ENCODE measurements at regions not wholly inside any gene's neighbourhood (a gene's known extent, or its start where the extent isn't known, plus 50 kb on each side); places are given as distances from the start of the nearest gene placed in this dataset.

DNA sequence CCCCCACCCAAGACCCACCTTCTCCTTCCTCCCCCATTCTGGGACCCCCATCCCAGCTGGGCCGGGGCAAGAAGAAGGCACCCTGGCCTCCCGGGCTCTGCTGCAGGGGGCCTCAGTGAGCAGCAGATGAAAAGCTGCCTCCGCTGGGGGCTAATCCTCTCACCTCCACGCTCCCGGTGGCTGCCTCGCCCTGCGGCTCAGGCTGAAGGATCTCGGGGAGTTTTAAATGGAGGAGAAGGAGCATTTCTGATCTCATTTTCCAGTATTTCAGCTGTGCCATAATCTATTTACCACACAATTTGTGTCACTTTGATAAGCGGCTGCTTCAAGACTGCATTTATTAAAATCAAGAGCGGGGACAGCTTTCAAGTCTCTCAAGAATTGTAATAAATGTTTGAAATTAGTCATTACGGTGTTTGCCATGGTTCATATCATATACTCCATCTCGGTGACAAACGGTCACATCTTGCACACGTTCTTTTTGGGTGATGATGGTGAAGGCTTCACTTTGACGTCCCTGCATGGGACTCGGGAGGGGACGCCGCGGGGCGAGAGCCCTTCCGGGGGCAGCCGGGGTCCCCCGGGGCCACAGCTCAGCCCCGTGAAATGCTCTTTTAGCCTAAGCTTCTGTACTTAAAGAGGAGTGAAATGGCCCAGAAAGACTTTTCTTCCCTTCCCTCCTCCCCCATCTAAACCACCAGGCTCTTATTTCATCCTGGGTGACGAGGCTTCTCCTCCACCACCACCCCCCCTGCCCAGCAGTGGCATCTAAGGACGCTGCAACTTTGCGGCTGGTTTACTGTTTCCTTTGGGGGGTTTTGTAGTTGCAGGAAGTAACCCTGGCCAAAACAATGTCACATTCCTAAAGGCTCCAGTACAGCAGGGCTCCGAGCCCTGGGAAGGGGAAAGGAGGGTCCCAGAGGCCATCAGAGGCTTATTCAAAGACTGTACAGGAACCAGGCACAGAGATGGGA lies 313.1 kb upstream of the TNRC6C start:
- ATAC-seq (peak; percentile 90 to 95), DNase-seq (peak; percentile 28 to 82 (median 70))
- Mint-ChIP-seq H3K27ac (peak overlapping the region; percentile 89 to 98 (median 97)), H3K27me3 (no peaks in the 10 kb centered on the region), H3K9me3 (no peaks in the 10 kb centered on the region), H3K36me3 (no peaks in the 10 kb centered on the region), H3K4me1 (peaks cover 18 to 42% (median 29%) of the 10 kb centered on the region in 4 donors), H3K4me3 (peak overlapping the region; percentile 74 to 90 (median 84))
- POLR2A ChIA-PET: interaction anchor here (0.8 to 3.8 kb wide), 11 partner anchors 9 to 313 kb away, joined by 3 to 36 read pairs (median 4); partner anchors contain the start of gene TNRC6C

DNA sequence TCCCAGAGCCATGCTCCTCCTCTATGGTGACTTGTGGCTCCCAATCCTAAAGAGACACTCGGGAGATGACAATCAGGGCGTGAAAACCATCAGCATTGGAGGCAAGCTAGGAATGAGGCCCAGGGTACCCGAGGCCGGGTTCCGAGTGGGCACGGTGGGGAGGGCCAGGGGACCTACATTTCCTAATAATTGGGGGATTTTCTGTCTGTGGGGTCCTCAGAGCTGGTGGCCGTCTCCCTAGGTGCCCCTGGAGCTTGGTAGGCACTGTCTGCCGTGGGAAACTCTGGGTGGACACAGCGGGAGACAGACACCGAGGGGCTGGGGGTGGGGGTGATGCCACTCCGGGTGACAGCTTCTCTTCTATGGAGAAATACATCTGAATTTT lies 312.5 kb upstream of the TNRC6C start:
- ATAC-seq (no peak), DNase-seq (no peak)
- POLR2A ChIA-PET: interaction anchor here (0.8 to 3.8 kb wide), 13 partner anchors 11 to 312 kb away, joined by 3 to 36 read pairs (median 4); partner anchors contain the start of gene TNRC6C
- H3K27ac Mint-ChIP-seq: peak overlapping the region; percentile 89 to 98 (median 97)
- H3K36me3 Mint-ChIP-seq: no peaks in the 10 kb centered on the region
- H3K27me3 Mint-ChIP-seq: no peaks in the 10 kb centered on the region
- H3K4me3 Mint-ChIP-seq: peak overlapping the region; percentile 74 to 90 (median 84)
- peaks cover 18 to 42% (median 29%) of the 10 kb centered on the region in 4 donors for H3K4me1 Mint-ChIP-seq
- H3K9me3 Mint-ChIP-seq: no peaks in the 10 kb centered on the region

DNA sequence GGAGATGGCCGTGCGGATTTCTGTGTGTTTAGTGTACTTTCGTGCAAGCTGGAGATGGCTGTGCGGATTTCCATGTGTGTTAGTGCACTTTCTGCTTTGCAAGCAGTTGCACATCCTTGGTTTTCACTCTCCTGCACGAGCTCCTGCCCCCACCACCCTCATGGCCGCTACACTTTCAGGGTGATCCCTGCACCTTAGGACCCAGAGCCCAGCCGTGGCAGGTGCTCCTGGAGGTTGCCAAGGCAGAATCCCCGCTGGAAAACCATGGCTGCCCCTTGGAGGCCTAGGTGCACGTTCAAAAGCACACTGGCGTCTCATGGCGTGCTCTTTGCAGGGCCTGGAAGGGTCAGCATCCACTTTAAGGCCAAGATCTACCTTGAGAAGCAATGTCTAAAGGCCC lies 311.0 kb upstream of the TNRC6C start:
- ATAC-seq: no peak
- Mint-ChIP-seq H3K27me3 (no peaks in the 10 kb centered on the region), H3K9me3 (no peaks in the 10 kb centered on the region), H3K36me3 (no peaks in the 10 kb centered on the region), H3K27ac (no peak overlapping the region), H3K4me1 (peaks cover 18 to 39% (median 29%) of the 10 kb centered on the region in 4 donors), H3K4me3 (no peak overlapping the region)
- POLR2A ChIA-PET: interaction anchor here (1.4 to 3.8 kb wide), 4 partner anchors 17 to 310 kb away, joined by 12 to 36 read pairs (median 18); partner anchors contain the start of gene TNRC6C
- DNase-seq: peak in 1 of 10 donors; percentile 7

DNA sequence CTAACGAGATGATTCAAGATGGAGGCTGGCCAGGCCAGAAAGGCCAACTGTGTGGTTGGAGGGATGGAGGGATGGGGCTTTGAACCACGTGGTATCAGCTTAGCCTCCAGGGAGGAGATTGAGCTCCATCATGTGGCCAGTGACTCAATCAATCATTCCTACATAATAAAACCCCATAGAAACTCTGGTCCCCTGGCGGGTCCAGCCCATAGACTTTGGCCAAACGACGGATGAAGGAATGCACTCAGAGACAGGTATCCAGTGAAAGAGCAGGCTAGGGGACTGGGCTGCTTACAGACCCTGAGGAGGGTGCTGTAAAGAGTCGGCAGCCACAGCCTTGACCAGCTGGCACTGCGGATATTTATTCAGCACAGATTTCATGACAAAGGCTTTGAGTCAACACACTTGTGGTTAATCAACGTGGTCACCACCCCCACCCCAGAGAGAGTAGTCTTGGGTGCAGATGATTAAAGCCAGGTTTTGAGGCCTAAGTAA lies 308.7 kb upstream of the TNRC6C start:
- Mint-ChIP-seq H3K4me1 (peaks cover 18 to 31% (median 26%) of the 10 kb centered on the region in 4 donors), H3K27ac (peak overlapping the region in 3 of 10 donors; percentile 38 to 44 (median 40)), H3K36me3 (no peaks in the 10 kb centered on the region), H3K9me3 (no peaks in the 10 kb centered on the region), H3K4me3 (no peak overlapping the region), H3K27me3 (no peaks in the 10 kb centered on the region)
- DNase-seq (no peak), ATAC-seq (no peak)
- POLR2A ChIA-PET: interaction anchor here (0.5 to 1.2 kb wide), 3 partner anchors 9 to 308 kb away, joined by 3 to 4 read pairs (median 3); partner anchors contain the start of gene TNRC6C

DNA sequence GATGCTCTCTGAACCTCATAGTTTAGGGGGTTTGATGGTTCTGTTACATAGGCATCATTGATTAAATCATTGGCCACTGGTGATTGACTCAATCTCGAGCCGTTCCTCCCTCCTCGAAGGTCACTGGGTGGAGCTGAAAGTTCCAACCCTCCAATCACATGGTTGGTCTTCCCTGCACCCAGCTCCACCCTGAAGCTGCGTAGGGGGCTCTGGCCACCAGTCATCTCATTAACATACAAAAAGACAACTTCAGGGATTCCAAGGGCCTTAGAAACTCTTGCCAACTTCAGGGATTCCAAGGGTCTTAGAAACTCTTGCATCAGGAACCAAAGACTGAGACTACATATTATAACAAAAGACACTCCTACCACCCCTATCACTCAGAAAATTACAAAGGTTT lies 306.5 kb upstream of the TNRC6C start:
- Mint-ChIP-seq H3K4me3 (no peak overlapping the region), H3K36me3 (no peaks in the 10 kb centered on the region), H3K9me3 (no peaks in the 10 kb centered on the region), H3K27me3 (no peaks in the 10 kb centered on the region), H3K27ac (no peak overlapping the region), H3K4me1 (peaks cover 3 to 16% (median 11%) of the 10 kb centered on the region in 4 donors)
- POLR2A ChIA-PET: interaction anchor here (0.5 kb wide), 1 partner anchor 840 kb away, joined by 3 read pairs; no protein-coding TSS in a partner anchor
- ATAC-seq: no peak
- DNase-seq: no peak

DNA sequence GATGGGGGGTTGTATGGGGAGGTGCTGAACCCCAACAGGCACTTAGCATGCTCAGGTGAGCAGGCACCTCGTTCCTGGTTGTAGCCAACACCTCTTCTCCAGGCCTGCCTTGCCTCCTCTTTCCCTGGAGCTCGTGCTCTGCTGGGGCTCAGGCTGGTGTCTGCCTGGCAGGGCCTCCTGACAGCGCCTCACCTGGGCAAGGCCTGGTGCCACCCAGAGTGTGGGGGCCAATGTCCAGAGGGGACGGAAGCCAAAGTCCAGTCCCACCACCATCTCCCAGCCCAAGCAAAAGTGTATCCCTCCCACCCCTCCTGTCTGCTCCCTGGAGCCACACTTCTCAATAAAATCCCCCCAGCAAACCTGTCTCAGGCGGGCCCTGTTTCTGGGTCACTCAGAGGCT lies 304.2 kb upstream of the TNRC6C start:
- peak in 1 of 10 donors; percentile 61 for DNase-seq
- no peak for ATAC-seq

DNA sequence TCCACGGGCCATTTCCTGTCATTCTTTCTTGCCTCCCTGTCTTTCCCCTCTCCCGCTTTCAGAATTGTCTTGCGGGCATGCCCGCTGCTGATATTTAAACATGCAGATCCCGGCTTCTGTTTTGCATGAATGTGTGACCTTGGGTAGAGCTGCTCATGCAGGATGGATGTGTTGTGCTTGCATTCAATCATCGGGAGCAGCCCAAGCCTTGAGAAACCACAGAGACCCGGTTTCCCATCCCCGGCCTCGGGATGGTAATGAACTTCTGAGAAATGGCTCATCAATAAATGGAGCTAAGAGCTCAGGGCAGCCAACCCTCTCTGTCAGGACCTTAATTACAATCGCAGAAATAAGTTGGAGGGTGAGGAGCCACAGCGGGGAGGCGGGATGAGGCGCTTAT lies 303.7 kb upstream of the TNRC6C start:
- ATAC-seq (no peak), DNase-seq (peak in 1 of 10 donors; percentile 38)
- Mint-ChIP-seq H3K9me3 (peaks cover 0 to 3% (median 0%) of the 10 kb centered on the region in 9 donors), H3K36me3 (peaks cover 0 to 2% (median 0%) of the 10 kb centered on the region in 3 donors), H3K27me3 (peaks cover 0 to 5% (median 0%) of the 10 kb centered on the region in 5 donors), H3K27ac (peak overlapping the region in 3 of 10 donors; percentile 1 to 27 (median 9)), H3K4me3 (no peak overlapping the region), H3K4me1 (peaks cover 0 to 8% (median under 1%) of the 10 kb centered on the region in 4 donors)
- POLR2A ChIA-PET: no interaction called here

More for the DNA sequence above, 304.2 kb upstream of the TNRC6C start:
- POLR2A ChIA-PET: no interaction called here
- no peak overlapping the region for H3K4me3 Mint-ChIP-seq
- peaks cover 0 to 11% (median 6%) of the 10 kb centered on the region in 4 donors for H3K4me1 Mint-ChIP-seq
- H3K36me3 Mint-ChIP-seq: peaks cover 0 to 2% (median 0%) of the 10 kb centered on the region in 3 donors
- H3K27me3 Mint-ChIP-seq: peaks cover 0 to 5% (median 0%) of the 10 kb centered on the region in 5 donors
- peaks cover 0 to 3% (median 0%) of the 10 kb centered on the region in 9 donors for H3K9me3 Mint-ChIP-seq
- peak overlapping the region in 2 of 10 donors; percentile 1 to 56 for H3K27ac Mint-ChIP-seq

DNA sequence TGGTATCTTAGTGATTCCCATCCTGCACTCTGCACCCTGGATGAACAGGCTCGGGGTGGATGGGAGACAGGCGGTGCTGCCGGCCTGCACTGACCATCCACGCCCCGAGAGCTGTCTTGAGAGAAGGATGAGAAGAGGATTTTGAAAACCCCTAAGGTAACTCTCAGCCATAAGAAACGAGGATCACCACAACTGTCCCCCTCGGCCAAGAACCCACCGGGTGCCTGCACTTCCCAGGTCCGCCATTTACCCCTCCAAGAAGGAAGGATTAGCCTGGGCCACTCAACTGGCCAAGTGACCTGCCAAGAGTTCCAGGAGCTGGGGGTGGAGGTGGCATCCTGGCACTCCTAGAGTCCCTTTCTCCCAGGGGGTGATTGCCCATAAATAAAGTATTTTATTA lies 302.4 kb upstream of the TNRC6C start:
- Mint-ChIP-seq H3K9me3 (peaks cover 0 to 3% (median 0%) of the 10 kb centered on the region in 9 donors), H3K4me3 (no peak overlapping the region), H3K27me3 (peaks cover 0 to 5% (median 0%) of the 10 kb centered on the region in 5 donors), H3K36me3 (peaks cover 0 to 2% (median 0%) of the 10 kb centered on the region in 3 donors), H3K4me1 (peaks cover 0 to 11% (median 2%) of the 10 kb centered on the region in 4 donors), H3K27ac (no peak overlapping the region)
- POLR2A ChIA-PET: interaction anchor here (1.0 kb wide), 1 partner anchor 9 kb away, joined by 3 read pairs; no protein-coding TSS in a partner anchor
- DNase-seq: peak in 1 of 10 donors; percentile 51
- ATAC-seq: no peak

DNA sequence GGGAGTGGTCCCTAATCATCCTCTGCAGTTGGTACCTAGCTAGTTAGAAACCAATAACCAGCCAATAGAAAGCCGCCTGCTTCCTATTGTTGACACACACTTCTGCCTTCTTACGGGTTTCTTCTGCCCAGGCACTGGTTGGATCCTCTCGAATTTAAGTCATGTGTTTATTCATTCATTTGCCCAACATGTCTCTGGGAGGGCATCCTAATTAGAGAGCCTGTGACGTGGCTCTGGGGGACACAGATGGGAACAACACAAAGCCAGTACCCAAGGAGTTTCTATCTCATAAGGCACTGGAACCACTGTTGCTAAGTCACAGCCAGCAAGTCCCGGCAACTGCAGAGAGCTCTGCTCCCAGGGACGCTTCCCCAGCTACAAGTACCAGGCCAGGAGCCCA lies 300.7 kb upstream of the TNRC6C start:
- no peak for DNase-seq
- Mint-ChIP-seq H3K9me3 (peaks cover 0 to 3% (median 0%) of the 10 kb centered on the region in 9 donors), H3K4me1 (peaks cover 0 to 11% (median 3%) of the 10 kb centered on the region in 4 donors), H3K36me3 (peaks cover 0 to 2% (median 0%) of the 10 kb centered on the region in 3 donors), H3K27me3 (peaks cover 0 to 5% (median 0%) of the 10 kb centered on the region in 5 donors), H3K27ac (no peak overlapping the region), H3K4me3 (no peak overlapping the region)
- no peak for ATAC-seq
- POLR2A ChIA-PET: interaction anchor here (0.8 to 1.3 kb wide), 2 partner anchors 12 to 300 kb away, joined by 4 read pairs; partner anchors contain the start of gene TNRC6C

DNA sequence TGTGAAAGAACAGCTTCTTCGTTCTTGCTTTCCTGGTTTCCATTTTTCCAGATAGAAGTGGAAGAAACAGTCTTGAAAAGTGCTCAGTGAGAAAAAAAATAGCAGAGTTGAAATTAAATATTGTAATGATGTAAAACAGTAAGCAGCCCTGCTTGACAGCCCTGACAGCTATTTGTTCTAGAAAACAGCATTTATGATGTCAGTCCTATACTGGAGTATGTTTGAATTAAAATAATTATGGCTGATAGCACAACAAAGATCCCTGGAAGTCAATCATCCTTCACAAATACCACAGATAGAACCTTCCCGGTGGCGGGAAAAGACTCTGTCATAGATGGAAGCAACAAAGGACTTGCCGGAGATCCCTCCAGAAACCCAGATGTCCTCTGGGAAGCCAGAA lies 298.0 kb upstream of the TNRC6C start:
- POLR2A ChIA-PET: interaction anchor here (0.8 kb wide), 1 partner anchor 1326 kb away, joined by 3 read pairs; no protein-coding TSS in a partner anchor
- peaks cover 0 to 3% (median 0%) of the 10 kb centered on the region in 9 donors for H3K9me3 Mint-ChIP-seq
- H3K4me1 Mint-ChIP-seq: peaks cover 3 to 16% (median 6%) of the 10 kb centered on the region in 4 donors
- H3K4me3 Mint-ChIP-seq: no peak overlapping the region
- H3K27ac Mint-ChIP-seq: peak overlapping the region in 1 of 10 donors; percentile 6
- H3K36me3 Mint-ChIP-seq: peaks cover 0 to 2% (median 0%) of the 10 kb centered on the region in 3 donors
- peaks cover 0 to 5% (median 0%) of the 10 kb centered on the region in 5 donors for H3K27me3 Mint-ChIP-seq
- no peak for DNase-seq
- ATAC-seq: no peak

DNA sequence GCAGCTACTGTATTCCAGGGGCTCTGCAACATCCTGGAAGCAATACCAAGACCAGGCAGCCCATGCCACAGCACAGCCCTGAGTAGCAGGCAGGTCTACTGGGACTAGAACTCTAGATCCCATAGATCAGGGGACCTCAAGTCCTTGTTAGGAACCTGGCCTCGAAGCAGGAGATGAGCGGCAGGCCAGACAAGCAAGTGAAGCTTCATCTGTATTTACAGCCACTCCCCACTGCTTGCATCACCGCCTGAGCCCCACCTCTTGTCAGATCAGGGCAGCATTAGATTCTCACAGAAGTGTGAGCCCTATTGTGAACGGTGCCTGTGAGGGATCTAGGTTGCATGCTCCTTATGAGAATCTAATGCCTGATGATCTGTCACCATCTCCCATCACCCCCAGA lies 295.7 kb upstream of the TNRC6C start:
- no peak overlapping the region for H3K4me3 Mint-ChIP-seq
- POLR2A ChIA-PET: interaction anchor here (0.6 to 3.8 kb wide), 2 partner anchors 14 to 17 kb away, joined by 3 to 21 read pairs; no protein-coding TSS in a partner anchor
- peaks cover 19 to 38% (median 29%) of the 10 kb centered on the region in 4 donors for H3K4me1 Mint-ChIP-seq
- DNase-seq (no peak), ATAC-seq (no peak)
- peak overlapping the region in 5 of 10 donors; percentile 19 to 64 (median 45) for H3K27ac Mint-ChIP-seq
- peaks cover 0 to 10% (median 4%) of the 10 kb centered on the region in 9 donors for H3K9me3 Mint-ChIP-seq
- H3K36me3 Mint-ChIP-seq: peaks cover 0 to 4% (median 2%) of the 10 kb centered on the region in 3 donors
- H3K27me3 Mint-ChIP-seq: peaks cover 0 to 2% (median 0%) of the 10 kb centered on the region in 5 donors

All from naive thymus-derived CD8-positive, alpha-beta T cell (primary cell).